ENCODE measurements at regions not wholly inside any gene's neighbourhood (a gene's known extent, or its start where the extent isn't known, plus 50 kb on each side); places are given as distances from the start of the nearest gene placed in this dataset.

DNA sequence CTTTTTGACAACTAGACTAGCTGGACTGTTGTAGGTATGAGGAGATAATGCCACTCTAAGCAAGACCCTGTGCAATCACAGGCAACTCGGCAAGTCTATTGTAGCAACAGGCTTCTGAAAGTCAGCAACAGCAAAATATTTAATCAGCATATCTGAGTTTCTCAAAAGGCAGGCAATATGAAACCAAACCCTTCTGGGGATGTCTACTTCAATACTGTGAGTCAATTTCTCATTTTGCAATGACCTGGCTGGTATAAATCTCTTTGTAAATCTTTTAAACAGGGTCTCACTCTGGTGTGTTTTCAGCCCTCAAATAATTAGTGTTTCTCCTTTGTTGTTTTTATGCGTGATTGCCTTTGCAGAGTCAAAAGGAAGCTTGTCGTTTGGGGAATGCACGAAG lies 1044.5 kb downstream of the NTRK3 start:
- DNase-seq (ENCODE audit: insufficient read length, low spot score) (no peak), FAIRE-seq (no peak)

DNA sequence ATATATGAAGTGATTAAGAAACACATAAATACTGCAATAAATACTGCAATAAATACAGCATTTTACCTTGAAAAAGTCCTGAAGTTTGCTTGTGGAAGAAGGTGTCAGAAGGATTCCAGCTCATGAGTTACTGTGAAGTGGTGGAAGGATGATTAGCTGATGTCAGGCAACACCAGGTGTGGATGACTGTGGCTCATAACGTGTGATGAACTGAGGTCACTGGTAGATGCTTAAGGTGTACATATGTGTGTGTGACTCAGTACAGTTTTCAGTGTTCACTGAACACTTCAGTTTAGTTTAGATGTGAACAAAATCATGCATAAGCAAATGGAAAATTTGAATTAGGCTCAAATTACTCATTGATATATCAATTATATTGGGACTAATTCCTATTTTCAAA lies 1045.0 kb downstream of the NTRK3 start:
- DNase-seq (ENCODE audit: insufficient read length, low spot score) (no peak), FAIRE-seq (no peak)

DNA sequence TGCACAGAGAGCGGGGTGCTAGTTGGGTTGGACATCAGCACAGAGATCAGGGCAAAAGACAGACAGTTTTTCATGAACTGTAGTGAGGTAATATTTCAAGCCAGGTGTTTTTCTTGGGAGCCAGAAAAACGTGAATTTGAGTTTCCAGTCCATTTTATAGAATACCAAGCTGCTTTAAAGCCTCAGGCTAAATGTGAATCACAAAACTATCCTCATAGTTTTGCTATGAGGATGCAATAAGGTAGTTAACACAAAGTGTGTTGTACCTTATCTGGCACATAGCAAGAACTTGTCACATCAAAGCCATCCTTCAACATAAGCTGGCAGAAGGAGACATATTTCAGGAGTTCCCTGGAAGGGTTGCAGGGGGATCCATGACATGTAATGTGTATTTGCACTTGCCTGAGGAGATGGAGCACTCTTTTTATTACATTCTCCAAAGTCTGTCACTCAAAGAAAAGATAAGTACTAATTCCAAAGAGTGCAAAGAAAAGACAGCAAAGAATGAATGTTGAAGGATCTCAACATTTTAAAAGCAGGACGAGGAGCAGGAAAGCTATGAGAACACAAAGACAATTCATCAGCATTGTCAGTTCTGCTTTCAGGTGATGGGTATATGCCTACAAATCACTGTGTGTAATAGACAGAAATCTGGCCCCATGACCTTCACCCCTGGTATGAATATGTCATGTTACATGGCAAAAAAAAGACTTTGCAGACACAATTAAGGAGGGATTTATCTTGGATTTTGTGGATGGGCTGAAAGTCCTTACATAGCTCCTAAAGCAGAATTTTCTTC lies 1046.4 kb downstream of the NTRK3 start:
- no peak for DNase-seq (ENCODE audit: insufficient read length, low spot score)
- no peak for FAIRE-seq

DNA sequence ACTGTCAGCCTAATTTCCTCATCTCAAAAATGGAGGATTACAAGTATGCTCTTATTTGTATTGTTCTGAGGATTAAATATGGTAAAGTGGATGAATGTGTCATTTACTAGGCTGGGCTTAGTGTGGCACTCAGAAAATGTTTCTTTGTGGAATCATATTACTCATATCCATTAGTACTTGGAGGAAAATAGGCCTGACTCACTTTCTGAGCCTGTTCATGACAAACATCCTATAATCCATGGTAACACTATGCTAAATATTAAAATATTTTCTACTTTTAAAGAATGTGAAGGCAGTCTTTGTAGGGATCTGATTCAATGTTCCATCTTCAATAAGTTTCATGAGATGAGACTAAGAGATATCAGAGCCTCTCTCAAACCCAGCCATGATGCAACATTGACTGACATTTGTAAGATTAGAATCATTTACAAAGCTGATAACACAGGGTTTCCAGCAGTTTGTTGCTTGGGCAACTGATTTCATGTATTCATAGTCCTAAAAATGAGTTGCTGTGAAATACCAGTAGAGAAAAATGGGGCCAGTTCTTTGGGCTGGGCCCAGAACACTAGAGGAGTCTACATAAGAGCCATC lies 1048.5 kb downstream of the NTRK3 start:
- peak; percentile 10 for DNase-seq (ENCODE audit: insufficient read length, low spot score)
- FAIRE-seq = no peak

DNA sequence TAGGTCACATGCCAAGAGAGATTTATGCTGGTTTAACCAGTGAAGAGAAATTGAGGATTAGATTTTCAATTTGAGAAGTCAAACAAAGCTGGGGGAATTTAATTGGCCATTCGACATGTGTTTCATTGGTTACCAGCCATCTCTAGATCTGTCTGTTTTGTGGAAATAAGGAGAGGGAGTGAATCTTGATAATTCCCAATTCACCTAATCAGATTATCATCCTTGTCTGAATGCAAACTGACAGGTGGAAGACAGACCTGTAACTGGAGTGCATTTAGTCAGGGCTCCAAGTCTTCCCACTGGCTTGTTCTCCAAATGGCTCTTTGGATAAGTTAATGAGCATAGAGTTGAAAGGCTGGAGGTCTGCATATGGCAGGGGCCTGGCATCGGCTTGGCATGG lies 1049.3 kb downstream of the NTRK3 start:
- FAIRE-seq (no peak), DNase-seq (ENCODE audit: insufficient read length, low spot score) (no peak)

DNA sequence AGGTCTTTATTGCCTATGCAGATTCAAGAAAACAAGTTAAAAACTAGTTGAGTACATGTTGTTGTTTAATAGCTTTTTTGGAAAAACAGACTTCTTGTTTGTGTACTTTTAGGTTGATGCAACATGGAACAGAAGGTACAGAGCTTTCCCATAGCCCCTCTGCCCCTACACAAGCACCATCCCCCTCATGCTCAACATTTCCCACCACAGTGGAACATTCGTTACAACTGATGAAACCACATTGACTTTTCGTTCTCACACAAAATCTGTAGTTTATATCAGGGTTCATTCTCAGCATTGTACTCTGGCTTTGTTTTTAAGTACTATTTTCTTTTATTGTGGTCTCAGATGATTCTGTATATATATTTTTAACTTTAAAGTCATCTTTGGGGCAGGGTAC lies 1054.6 kb downstream of the NTRK3 start:
- FAIRE-seq = no peak

DNA sequence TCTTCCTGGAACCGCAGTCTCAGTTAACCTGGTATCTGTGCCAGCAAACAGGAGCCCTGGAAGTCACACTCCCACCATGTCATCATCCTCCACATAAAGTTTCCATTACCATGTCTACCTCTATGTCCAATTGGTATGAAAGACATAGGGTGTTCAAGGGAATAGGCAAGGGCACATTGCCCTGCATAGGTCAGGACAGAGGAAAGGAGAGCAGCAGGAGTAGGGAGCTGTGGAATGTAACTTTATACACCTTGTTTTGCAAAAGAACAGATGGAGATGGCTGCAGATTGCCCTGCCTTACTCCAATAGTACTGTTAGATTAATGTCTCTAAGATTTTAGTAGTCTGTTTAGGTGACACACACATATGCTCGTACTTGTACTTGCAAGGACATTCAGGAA lies 1056.4 kb downstream of the NTRK3 start:
- FAIRE-seq = no peak
- DNase-seq (ENCODE audit: insufficient read length, low spot score) = no peak

More for the DNA sequence above, 1054.6 kb downstream of the NTRK3 start:
- no peak for DNase-seq (ENCODE audit: insufficient read length, low spot score)

DNA sequence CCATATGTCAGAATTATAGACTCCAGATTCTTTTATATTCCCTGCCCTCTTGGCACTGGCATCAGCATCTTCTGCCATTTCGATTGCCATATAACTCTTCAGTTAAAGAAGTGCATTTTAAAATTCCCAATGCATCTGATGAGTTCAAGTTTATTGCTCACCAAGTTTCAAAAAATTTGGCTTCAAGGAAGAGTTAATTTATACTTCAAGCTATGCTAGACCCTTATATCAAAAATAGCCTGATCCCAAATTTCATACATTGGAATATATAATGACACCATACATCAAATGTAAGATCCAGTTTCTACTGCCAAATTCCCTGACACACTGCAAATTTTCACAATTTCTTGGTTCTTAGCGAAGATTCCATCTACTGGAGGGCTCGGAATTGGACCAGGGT lies 1058.6 kb downstream of the NTRK3 start:
- DNase-seq (ENCODE audit: insufficient read length, low spot score) = no peak
- FAIRE-seq = no peak

DNA sequence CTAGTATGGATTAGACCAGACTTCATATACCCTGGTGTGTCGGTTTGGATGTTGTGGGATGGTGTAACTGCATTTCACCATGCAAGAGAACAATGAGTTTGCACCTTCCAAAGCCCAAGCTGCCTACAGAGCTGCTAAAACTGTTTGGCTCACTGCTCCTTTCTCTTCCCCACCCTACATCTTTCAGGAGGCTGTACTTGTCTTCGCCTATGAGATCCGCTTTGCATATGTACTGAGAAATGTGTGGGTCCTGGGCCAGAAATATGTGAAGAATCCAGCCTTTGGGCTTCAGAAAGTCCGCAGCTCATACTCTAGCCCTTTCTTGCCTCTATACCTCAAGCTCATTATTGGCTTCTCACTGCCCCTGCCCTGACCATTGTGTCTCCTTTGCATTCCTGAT lies 1060.0 kb downstream of the NTRK3 start:
- FAIRE-seq (no peak), DNase-seq (ENCODE audit: insufficient read length, low spot score) (no peak)

DNA sequence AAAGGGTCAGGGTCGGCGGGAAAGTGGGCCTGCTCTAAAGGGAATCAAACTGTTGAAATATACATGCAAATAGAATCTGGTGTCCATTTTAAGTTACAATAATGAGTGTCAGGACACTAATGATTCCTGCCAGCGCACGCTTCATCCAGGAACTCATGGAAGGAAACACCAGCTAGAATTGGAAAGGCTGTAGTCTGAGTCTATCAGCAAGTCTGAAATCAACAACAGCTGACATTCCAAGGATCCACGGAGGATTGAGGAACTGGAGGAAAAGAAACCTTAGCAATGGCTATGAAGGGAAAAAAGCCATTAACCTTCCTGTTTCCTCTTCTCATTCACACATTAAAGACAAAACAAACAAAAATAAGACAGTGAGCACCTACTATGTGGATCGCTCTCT lies 1063.1 kb downstream of the NTRK3 start:
- no peak for FAIRE-seq
- DNase-seq (ENCODE audit: insufficient read length, low spot score) = no peak

DNA sequence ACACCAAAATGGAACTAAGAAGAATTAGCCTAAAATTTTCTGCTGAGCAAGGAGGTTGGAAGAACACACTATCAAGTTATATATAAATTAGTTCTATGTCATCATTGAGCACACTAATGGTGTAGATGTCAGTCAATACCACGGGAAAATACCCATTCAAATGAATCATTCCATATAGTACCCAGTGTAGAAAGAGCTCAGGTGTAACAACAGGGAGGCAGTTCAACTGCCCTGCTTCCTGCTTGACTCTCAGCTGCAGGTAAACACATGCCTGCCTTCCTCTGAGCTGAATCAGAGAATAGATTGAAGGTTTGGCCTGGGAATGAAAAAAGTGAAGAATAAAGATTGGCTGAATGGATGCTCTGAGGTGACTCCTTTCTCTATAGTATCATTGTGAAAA lies 1088.0 kb downstream of the AGBL1 start:
- DNase-seq (ENCODE audit: insufficient read length, low spot score) = no peak
- no peak for FAIRE-seq

DNA sequence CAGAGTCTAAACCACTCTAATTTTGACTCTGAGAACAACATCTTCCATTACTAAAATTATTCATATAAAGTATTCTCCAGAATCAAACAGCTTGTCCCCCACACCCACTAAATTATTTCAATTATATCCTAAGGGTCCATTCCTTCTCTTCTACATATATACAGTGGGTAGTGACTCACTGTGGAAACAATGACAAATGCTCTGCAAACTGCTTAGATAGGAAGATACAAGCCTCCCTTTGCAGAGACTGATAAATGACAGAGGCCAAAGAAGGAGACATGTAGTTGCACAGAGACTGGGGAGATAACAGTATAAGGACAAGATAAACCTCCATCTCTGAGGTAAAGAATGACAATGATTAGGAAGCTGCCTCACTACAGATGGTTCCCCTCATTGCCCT lies 1087.4 kb downstream of the AGBL1 start:
- FAIRE-seq (no peak), DNase-seq (ENCODE audit: insufficient read length, low spot score) (no peak)

DNA sequence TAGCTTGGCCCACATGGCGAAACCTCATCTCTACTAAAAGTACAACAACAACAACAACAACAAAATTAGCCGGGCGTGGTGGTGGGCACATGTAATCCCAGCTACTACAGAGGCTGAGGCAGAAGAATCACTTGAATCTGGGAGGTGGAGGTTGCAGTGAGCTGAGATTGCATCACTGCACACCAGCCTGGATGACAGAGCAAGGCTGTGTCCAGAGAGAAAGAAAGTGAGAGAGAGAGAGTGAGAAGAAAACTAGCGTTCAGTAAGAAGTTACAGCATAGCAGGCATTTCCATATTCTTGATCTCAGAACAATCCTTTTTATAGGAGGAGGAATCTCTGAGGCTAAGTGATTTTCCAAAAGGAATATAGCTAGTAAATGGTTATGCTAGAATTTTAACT lies 1076.1 kb downstream of the AGBL1 start:
- FAIRE-seq (no peak), DNase-seq (ENCODE audit: insufficient read length, low spot score) (no peak)

DNA sequence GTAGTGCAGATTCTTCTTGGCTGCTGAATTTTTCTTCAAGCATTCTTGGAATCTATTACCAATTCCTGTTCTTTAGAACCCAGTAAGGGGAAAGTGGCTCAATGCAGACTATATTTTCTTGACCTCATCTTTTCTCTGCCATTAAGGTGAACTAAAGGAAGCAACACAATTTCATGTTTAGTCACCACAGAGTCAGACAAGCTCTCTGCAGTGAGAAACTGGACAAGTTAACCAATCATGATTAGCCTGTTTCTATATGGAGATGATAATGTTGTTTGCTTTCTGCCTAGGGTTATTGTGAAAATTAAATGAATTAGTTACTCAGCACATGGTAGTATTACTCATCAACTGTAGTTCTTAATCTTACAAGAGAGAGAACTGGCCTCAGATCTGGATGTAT lies 1075.1 kb downstream of the AGBL1 start:
- FAIRE-seq = no peak
- no peak for DNase-seq (ENCODE audit: insufficient read length, low spot score)

DNA sequence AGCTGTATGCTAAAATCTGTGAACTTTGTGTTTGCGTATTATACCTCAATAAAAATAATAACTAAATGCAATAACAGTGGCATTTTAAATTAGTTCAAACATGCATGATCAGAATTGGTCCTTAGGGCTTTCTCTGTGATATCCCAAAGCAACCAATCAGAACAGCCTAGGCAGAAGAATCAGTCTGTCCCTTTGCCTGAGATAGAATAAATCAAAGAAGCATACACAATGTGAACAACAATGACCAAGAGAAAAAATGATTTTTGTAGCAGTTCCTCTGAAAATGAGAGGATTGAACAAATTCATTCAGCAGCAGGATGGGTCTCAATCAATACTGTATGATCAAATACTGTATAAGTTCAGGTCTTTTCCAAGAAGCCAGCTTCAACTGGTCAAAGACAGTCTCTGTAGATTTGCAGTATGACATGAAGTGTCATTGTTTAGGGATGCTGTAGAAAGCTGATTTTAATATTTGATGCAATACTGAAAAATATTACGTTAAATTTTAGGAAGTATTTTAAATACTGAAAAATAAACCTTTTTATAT lies 1071.6 kb downstream of the AGBL1 start:
- DNase-seq (ENCODE audit: insufficient read length, low spot score) (no peak), FAIRE-seq (no peak)

DNA sequence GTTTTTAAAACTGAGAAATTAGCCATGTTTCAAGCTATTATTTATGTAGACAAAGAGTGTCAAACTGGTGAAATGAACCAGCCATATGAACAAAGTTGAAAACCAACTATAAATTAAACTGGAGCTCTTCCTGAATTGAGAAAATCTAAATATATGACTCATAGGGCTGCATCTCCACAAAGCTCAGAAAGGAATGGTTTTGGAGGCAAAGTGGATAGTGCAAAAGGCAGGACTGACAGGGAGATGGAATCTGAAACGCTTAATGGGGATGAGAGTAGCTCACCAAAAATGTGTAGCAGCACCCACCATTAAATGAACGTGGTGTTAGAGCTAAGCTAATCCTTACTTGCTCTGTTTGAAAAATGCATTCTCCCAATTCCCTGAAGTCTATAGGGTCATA lies 1066.0 kb downstream of the AGBL1 start:
- FAIRE-seq (no peak), DNase-seq (ENCODE audit: insufficient read length, low spot score) (no peak)

DNA sequence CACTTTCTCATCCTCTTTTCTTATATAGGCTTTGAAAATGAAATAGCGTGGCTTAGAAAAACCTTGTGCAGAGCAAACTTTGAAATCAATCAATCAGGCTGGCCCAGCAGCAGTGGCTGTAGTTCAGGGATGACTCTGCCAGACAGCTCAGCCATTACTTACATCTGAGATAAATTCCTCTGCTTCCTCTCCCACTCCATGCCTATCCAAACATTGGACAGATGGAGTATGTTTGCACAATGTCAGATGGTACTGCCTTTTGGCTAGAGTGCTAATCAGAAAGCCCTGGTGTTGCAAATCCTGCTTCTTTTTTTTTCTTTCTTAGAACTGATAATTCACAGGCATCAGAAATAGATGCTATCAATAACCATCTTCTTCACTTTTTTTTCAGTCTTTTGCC lies 1065.1 kb downstream of the AGBL1 start:
- no peak for DNase-seq (ENCODE audit: insufficient read length, low spot score)

DNA sequence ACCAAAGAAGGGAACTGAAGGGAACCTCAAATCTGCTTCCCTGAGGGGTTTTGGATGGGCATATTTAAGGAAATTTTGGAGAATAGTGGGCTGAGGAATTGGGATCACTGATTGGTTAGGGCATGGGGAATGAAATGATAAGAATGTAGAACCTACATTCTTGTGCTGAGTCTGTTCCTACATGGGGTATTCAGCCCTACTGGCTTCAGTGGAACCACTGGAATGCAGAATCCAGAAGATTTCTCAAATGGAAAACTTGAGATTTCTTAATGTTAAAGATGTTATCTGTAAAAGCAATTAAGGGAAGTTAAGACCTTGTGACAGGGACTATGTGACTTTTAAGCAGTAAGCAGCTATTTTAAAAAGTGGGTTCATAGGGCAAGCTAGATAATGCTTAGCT lies 1062.4 kb downstream of the AGBL1 start:
- no peak for DNase-seq (ENCODE audit: insufficient read length, low spot score)
- FAIRE-seq = no peak

More for the DNA sequence above, 1065.1 kb downstream of the AGBL1 start:
- no peak for FAIRE-seq

DNA sequence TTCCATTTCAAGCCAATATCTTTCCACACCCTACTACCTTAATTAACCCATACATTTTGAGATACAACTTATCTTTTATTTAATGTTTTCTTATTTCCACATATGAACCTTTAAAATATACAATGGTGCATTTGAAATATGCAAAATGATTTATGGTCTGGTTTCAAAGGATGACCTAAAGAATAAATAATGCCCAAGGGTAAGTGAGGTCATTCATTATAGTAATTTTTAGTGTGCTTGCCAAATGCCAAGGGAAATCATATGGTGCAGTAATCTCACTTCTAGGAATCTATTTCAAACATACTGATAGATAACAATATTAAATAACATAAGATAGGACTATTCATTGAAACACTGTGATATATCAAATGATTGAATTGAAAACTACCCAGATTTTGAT lies 1055.4 kb downstream of the AGBL1 start:
- DNase-seq (ENCODE audit: insufficient read length, low spot score) = no peak
- FAIRE-seq = no peak

DNA sequence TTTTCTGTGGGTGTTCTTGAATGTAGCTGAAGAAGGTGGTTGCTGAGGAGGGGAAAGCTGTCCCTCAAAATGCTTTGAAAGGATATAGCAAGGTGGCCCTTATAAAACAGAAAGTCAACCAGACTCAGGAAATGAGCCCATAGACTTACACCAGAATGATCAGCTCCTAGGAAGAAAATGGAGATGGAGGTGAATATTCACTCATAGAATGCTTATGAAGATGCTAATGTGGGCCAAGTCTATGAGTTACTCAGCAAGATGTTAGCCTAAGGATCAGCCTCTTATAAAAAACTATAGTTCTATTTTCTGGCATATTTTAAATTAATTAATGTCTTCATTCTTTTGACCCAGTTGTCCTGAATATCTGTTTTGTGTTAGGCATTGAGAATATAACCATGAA lies 1054.0 kb downstream of the AGBL1 start:
- no peak for DNase-seq (ENCODE audit: insufficient read length, low spot score)
- FAIRE-seq = no peak

DNA sequence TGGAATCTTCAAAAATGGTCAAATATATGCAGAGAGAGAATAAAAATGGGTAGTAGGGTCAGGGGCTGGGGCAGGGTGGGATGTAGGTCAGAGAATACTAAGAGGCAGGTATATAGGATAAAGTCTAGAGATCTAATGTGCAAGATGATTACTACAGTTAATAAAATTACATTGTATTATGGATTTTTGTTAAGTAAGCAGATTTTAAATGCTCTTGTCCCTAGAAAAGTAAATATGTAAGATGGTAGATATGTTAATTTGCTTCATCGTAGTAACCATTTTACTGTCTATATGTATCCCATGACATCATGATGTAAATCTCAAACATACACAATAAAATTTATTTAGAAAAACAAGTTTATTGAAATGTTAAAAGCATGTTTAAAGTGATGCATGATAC lies 1051.4 kb downstream of the AGBL1 start:
- no peak for FAIRE-seq
- DNase-seq (ENCODE audit: insufficient read length, low spot score) = no peak

DNA sequence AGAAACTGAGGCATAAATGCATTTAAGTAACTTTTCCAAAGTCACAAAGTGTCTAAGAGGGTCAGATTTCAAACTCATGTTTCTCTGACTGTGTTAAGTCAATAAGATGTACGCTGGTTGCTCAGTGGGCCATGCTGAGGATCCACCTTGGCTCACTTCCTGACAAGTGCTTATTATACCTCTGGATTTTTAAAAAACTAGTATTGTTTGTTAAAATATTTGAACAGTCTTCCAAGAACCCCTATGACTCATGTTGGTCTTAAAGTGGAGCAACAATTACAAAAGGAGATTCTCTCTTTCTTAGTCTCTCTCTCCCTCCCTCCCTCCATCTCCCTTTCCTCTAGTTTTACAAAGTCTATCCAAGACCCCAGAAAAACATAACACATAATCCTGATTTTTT lies 1050.2 kb downstream of the AGBL1 start:
- DNase-seq (ENCODE audit: insufficient read length, low spot score) (no peak), FAIRE-seq (no peak)
